ENCODE measurements at regions not wholly inside any gene's neighbourhood (a gene's known extent, or its start where the extent isn't known, plus 50 kb on each side); places are given as distances from the start of the nearest gene placed in this dataset.
"Not testable (repeated sequence)": the region's sequence is repeated elsewhere in the genome, so short reads cannot be mapped to it uniquely, and the experiment has no call there.

DNA sequence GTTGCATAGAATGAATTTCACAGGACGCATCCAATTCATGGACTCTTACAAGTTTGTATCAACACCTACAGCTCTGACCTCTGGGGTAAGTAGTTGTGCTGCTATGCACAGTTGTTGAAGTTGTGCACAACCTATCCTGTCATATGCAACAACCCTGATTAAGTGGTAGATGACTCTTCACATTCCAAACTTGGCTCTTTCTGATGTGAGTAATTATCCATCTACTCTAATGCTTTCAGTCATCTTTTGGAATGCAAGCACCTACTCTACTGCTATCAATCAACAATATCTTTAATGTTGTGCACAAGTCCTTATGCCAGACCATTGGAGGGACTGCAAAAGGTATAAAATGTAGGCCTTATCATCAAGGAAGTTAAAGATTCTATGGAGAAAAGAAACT lies 921.4 kb downstream of the MCTP2 start:
- no peak for DNase-seq

DNA sequence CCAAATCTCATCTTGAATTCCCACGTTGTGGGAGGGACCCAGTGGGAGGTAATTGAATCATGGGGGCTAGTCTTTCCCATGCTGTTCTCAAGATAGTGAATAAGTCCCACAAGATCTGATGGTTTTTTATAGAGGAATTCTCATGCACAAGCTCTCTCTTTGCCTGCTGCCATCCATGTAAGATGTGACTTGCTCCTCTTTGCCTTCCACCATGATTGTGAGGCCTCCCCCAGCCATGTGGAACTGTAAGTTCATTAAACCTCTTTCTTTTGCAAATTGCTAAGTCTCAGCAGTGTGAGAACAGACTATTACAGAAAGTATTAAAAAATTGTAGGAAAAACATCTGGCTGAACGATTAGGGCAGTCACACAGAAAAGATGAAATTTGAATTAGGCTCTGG lies 921.8 kb downstream of the MCTP2 start:
- not testable (repeated sequence) for DNase-seq

DNA sequence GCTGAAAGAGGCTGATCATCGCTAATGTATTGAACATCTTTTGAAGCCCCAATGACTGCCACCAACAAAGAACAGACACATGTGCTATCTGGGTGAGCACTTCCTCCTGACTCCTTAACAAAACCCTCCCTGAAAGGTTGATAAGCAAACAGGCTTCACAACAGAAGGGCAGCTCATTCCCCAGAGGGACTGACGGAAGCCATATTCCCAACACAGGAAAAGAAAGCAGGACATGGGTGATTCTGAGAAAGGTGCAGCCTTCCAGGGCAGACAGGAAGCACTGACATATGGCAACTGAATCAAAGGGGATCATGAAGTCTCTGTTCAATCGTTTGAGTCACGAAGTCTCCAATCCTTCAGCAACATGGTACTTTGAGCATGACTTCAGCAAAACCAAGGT lies 929.0 kb downstream of the MCTP2 start:
- DNase-seq: no peak

GRCh38 chr15:95162069-95162468 lies 930.7 kb downstream of the MCTP2 start:
- no peak for DNase-seq

DNA sequence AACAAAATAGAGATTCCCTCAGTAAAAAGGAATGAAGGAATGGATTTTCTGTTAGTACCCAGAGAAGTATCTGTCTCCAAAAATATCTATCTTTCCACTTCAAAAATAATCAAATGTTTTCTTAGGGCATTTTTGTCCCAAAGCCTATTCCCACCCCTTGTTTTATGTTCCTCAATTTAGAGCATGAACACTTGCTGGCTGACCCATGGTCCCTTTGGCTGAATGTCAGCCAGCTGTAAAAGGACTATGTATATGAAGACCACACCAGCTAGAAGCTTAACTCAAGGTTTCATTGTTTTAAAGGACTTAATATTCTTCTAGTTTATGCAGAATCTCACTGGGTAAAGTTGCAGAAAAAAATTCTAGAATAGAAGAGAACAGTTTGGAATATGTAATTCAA lies 931.2 kb downstream of the MCTP2 start:
- DNase-seq: no peak

- DNase-seq: no peak
These were observed 931.7 kb downstream of the MCTP2 start for GRCh38 chr15:95162967-95163531.

DNA sequence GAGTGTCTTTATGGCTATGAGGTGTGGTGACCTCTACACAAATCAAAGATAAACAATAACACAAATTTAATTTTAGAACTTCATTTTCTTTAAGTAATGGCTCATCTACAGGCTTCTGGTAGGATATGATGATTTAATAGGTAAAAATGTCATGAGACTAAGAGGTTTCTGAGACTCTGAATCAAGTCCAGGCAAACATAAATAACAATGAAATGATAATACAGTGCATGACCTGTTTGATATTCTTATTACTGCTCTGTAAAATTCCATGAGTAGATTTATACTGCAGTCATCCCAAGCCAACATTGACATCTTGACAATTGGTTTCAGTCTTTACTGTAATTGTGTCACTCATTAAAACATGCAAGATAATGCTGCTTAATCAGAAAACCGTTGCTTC lies 936.8 kb downstream of the MCTP2 start:
- no peak for DNase-seq

DNA sequence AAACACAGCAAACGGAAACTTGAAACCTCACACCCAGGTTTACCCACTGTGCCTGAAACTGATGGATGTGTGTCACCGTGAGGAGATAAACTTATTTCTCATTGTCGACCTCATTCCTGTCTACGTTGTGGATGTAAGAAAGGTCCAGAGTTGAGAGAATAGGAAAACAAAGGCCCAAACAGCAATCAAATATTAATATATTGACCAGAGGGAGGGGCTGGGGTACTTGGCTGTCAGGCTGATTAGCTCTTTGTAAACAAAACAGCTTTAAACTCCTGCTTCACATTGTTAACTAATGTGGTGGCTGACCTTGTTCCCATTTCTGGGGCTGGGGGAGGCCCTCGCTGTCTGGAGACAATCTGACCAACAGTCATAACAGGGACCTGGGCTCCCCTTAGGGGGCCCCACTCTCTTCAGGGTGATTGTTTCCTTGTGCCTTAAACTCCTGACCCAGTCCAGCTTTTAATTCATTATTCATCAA lies 937.6 kb downstream of the MCTP2 start:
- no peak for DNase-seq

DNA sequence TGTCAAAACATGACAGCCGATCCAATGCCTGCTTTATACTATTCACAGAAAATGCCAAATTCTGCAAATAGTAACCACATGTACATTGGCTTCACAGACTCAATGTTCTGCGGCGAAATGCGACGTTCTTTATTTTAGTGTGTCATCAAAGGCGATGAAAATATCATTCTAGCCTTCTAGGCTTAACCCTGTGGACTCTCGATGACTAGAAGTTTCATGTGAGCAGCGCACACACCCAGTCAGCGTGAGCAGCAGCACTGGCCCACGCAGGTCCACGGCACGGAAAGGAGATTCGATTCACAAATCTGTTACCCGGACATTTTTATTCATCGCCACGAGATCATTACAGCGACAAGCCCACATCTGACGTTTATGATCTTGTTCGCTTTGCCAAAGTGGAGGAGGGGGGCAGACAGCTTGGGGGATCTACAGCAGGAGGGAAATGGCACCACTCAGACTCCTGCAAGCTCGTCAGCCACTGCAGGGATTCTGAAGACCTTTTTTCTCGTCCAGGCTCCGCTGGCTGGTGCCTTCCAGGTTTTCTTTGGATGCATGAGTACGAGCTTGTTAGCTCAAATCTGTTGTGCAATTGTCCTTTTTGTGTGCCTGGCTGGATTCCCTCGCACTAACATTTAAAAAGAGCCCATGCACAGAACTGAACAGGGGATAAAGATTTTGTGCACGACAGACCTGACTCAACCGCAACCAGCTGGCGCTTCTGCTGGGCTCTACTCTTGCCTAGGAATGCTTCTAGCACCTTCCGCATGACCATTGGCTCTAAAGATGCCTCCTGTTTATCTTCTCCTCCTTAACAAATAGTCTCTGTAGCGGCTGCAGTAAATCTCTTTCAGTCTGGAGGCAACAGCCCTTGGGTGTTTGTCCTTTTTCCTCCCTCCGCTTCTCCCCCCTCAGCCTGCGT lies 938.4 kb downstream of the MCTP2 start:
- DNase-seq: no peak

DNA sequence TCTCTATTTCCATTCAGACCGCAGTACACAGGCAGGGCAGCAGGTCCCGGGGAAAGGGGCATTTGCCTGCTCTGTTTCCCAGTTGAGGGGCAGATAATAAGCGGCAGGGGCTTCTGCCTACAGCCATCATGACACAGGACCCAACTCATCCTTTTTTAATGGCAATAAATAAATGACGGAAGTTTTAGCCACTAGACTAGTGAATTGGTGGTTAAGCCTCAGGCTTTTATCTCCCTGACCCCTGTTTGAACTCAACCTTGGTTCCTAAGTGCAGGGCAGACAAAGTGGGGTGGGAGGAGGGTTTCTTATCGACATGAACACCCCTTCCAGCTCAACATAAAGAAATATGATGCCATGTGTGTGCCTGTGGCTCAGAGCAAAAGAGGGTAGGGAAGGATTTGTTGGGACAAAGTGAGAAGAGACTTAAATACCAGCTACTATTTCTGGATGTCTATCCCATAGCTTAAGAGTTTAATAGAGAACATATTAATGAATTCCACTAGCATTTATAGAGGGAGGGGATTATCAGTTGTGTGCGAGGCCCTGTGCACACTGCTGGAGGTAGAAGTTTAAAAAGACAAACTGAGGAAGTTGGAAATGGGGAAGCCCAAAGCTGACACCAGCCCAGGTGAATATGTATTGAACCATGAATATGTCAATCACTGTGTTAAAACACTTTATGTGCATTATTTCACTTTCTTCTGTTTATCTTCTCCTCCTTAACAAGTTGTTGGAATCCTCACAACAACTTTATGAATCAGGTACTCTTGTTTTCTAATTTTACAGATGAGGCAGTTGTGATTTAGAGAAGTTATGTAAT lies 939.4 kb downstream of the MCTP2 start:
- no peak for DNase-seq

- DNase-seq: no peak
These were observed 940.2 kb downstream of the MCTP2 start for GRCh38 chr15:95171564-95171963.

GRCh38 chr15:95174301-95175259 lies 943.2 kb downstream of the MCTP2 start:
- no peak for DNase-seq

DNA sequence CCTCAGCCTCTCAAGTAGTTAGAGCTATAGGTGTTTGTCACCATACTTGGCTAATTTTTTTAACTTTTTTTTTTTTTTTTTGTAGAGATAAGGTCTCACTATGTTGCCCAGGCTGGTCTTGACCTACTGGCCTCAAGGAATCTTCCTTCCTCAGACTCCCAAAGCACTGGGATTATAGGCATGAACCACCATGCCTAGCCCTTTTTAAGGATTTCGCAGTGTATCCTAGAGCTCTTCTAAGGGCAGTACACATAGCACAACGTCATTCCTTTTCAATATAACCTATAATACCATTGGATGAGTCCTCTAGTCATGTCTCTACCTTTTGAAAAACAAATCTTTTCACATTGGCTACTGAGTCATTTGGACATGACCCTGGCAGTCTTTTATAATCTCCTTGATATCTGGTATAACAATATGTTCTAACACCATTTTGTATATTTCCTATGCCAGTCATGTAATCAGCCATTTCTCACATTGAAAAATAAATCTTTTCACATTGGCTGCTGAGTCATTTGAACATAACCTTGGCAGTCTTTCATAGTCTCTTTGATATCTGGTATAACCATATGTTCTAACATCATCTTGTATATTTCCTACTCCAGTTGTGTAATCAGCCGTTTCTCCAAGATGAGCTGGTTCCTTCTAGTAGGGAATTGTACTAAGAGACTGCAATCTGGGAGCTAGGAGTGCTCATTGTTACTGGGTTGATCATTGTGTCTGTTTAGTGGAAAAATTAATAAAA lies 944.7 kb downstream of the MCTP2 start:
- no peak for DNase-seq

- DNase-seq: no peak
These were observed 945.6 kb downstream of the MCTP2 start for GRCh38 chr15:95176794-95177577.

GRCh38 chr15:95180530-95180929 lies 949.2 kb downstream of the MCTP2 start:
- no peak for DNase-seq

GRCh38 chr15:95182091-95182490 lies 950.7 kb downstream of the MCTP2 start:
- no peak for DNase-seq

- no peak for DNase-seq
These were observed 961.6 kb downstream of the MCTP2 start for GRCh38 chr15:95192923-95193322.

DNA sequence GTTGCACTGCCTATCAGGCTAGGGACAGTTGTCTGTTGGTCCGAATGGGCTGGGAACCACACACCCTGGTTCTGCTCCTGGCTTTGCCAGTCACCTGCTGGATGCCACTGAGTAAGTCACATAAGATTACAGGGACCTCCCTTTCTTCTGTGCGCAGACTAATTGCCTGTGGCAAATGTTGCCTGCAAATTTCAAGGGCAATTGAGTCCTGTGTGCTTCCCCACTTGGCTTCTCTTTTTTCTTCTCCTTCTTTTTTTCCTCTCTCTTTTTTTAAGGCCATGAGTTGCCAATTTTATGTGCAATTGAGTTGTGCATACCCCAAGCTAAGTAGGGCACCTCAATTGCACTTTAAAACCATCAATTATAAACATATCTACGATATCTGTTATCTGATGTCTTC lies 963.4 kb downstream of the MCTP2 start:
- DNase-seq: no peak

- no peak for DNase-seq
These were observed 965.0 kb downstream of the MCTP2 start for GRCh38 chr15:95196176-95196915.
